Ammon's horn (tissue), 1 donor: ENCODE measurements at regions not wholly inside any gene's neighbourhood (a gene's known extent, or its start where the extent isn't known, plus 50 kb on each side); places are given as distances from the start of the nearest gene placed in this dataset.

Experiments
- DNase-seq: peaks from one replicate; pipeline ENCODE4 v3.0.0-alpha.2; 2016; ENCODE audit warnings: low spot score

DNA sequence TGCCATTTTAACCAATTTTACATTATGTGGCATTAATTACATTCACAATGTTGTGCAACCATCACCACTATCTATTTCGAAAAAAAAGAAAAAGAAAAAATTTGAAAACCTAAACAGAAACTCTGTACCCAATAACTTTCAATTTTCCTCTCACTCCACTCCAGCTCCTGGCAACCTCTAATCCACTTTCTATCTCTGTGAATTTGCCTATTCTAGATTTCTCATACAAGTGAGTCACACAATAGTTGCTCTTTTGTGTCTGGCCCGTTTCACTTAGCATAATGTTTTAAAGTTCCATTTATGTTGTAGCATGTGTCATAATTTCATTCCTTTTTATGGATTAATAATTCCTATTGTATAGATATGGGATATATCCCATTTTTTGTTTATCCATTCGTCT lies 53.3 kb upstream of the TBC1D5 start:
- no peak for DNase-seq

DNA sequence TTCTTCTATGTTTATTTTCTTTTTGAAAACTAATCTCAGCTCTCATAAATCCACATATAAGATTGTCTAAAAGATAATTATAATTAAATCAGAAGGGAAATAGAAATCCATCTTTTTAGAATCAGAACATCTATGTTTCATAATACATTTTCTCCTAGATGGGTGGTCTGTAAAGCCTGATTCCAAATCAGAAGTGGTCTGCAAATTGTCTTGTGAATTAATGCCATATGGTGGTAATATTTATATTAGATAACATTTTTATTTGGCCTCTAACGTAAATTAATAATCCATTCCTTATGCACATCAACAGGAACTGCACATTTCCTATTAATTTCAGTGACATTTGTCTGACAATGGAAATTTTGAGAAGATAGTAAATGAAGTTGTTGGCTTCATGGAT lies 52.8 kb upstream of the TBC1D5 start:
- no peak for DNase-seq

DNA sequence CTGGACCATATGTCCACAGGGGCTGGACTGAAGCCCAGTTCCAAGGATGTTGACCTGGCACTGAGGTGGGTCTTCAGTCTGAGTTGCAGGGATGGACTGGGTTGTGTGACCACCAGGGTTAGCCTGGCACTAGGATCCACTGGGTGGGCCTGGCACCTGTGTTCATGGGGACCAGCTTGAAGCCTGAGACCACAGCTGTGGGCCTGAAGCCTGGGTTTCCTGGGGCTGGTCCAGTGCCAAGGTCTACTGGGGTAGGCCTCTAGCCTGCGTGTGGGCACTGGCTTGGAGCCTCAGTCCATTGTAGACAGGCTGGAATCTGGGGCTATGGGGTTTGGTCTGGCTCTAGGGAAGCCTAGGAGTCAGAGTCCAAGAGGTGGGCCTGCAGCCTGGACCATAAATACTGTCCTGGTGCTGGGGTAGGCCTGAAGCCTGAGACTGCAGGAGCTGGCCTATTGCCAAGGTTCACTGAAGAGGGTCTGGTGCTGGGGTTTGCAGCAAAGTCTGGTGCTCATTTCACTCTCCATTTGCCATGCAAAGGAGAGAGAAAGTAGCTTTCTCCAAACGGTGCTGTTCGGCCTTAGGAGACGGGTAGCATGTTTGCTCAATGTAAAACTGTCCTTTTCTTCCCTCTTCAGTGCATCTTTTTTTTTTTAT lies 51.2 kb upstream of the TBC1D5 start:
- DNase-seq: no peak
